ENCODE measurements at regions not wholly inside any gene's neighbourhood (a gene's known extent, or its start where the extent isn't known, plus 50 kb on each side); places are given as distances from the start of the nearest gene placed in this dataset.

DNA sequence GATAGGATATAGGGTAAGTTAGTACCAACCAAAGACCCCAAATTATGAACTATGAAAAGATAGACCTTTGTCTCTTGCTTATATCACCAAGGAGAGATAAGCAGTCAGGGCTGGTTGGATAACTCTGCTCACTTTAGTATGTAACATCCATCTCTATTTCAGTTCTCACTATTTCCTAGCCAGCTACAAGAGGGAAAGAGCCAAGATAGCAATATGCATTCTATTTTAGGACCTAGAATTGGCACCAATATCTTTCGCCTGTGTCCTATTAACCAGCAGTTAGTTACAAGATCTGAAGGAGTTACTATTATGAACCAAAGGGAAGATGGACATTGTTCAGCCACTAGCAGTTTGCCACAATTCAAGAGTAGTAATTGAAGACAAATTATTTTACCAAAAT is 457.5 kb downstream of the NSUN3 start:
- no peak for DNase-seq

DNA sequence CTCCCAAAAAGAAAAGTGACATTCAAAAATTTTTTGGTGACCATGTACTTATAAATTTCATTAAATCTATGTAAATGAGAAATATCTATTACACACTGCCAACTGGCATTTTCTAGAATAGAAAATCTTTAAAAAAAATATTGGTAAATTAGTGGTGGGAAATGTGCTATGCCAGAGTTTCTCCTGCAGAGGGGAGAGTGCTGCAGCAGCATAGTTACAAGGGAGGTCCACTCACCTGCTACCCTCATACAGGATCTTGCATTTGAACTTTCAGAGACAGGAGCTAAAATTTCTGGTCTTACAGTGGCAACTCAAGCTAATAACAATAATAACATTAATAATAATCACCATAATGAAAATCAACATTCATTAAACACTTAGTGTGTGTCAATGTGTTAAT is 459.6 kb downstream of the NSUN3 start:
- no peak for DNase-seq

- no peak for DNase-seq
These were observed 461.4 kb downstream of the NSUN3 start for GRCh38 chr3:94524102-94524919.

GRCh38 chr3:94525043-94525442 is 462.2 kb downstream of the NSUN3 start:
- no peak for DNase-seq

DNA sequence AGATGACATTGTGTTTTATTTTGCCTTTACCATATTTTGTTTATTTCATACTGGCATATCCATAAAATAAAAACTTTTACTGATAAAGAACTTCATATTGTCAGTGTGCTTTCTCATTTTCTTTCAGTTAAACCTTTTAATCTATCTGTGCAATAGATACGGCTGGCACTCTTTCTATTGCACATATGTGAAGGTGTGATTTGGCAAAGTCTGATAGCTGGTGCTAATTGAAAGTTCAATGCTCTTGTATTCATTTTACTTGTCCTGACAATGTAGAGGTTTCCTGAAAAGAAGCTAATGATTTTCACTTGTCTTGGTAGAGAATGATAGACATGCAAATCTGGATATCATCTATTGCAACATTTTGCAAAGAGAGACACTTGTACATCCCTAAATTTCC is 467.0 kb downstream of the NSUN3 start:
- DNase-seq, result no peak

DNA sequence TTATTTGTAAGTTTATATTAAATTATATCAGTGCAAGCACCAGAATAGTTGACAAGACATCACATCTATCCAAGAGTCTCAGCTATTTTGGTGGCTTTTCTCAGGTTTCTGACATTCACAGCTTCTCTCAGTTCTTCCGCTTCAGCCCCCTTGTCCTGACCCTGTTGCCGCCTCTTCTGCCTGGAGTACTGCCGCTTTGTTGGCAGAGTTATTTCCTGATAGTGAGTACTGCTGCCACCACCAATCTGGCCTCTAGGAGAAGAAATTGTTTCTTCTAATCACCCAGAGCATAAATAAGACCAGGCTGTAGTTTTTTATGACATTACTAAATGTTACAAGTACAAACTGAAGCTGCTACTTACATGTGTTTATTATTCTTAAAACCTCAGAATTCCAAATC is 470.1 kb downstream of the NSUN3 start:
- DNase-seq, result no peak

GRCh38 chr3:94539937-94540336 is 477.1 kb downstream of the NSUN3 start:
- no peak for DNase-seq

- DNase-seq, result no peak
These were observed 480.3 kb downstream of the NSUN3 start for GRCh38 chr3:94543161-94543560.

- no peak for DNase-seq
These were observed 481.4 kb downstream of the NSUN3 start for GRCh38 chr3:94544131-94544789.

GRCh38 chr3:94548581-94549316 is 485.9 kb downstream of the NSUN3 start:
- no peak for DNase-seq

DNA sequence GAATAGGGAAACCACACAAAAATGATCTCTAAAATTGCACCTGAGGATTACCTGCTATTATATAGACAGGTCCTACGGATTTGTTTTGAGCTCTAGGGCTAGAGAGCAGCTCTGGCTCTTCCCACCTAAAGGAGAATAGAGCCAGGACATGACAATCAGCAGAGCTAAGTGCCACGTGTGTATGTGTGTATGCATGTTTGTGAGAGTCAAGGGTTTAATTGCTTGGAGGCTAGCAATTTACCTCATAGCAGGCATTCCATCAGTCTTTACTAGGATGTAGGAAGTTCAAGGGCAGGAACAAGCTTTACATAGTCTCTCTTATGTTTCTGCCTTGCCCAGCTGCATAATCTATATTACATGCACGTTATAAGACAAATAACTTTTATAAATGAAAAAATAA is 498.2 kb downstream of the NSUN3 start:
- DNase-seq, result no peak

- no peak for DNase-seq
These were observed 501.4 kb downstream of the NSUN3 start for GRCh38 chr3:94564247-94564646.

DNA sequence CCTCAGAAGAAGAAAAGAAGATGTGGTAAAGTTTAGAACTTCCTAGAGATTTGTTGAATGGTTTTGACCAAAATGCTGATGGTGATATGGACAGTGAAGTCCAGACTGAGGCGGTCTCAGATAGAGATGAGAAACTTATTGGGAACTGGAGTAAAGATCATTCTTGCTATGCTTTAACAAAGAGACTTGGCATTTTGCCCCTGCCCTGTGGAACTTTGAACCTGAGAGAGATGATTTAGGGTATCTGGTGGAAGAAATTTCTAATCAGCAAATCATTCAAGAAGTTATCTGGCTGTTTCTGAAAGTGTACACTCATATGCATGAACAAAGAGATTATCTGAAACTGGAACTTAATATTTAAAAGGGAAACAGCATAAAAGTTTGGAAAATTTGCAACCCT is 505.2 kb downstream of the NSUN3 start:
- no peak for DNase-seq

DNA sequence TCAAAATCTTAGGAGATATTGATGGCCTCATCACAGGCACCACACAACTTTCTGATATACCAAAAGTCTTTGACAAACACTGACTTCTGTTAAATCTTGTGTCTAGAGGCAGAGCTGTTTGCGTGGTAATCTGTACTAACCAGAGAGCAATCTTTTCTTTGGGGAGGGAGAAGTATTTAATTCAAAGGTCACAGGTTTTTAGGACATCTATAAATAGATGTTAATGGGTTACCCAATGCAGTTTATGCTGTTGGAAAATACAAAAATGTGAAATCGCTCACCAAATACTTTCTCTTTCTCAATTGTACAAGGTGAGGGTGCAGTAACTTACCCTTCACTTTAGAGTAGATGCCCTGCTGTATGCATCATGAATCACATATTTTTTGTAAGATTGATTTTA is 510.5 kb downstream of the NSUN3 start:
- DNase-seq, result no peak

- no peak for DNase-seq
These were observed 524.4 kb downstream of the NSUN3 start for GRCh38 chr3:94587291-94587690.

GRCh38 chr3:94593526-94594150 is 530.8 kb downstream of the NSUN3 start:
- no peak for DNase-seq

DNA sequence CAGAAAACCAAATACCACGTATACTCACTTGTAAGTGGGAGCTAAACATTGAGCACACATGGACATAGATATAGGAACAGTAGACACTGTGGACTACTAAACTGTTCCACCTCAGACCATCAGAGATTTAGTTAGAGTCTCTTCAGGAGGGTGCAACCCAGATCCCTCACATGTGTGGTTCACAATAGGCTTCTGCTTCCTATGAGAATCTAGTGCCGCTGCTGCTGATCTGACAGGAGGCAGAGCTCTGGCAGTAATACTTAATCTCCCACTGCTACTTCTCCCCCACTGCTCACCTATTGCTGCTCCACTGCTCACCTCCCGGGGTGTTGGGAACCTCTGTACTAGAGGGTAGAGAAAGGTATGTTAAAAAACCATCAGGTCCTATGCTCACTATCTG is 533.3 kb downstream of the NSUN3 start:
- no peak for DNase-seq

GRCh38 chr3:94596887-94597566 is 534.2 kb downstream of the NSUN3 start:
- DNase-seq, result no peak

DNA sequence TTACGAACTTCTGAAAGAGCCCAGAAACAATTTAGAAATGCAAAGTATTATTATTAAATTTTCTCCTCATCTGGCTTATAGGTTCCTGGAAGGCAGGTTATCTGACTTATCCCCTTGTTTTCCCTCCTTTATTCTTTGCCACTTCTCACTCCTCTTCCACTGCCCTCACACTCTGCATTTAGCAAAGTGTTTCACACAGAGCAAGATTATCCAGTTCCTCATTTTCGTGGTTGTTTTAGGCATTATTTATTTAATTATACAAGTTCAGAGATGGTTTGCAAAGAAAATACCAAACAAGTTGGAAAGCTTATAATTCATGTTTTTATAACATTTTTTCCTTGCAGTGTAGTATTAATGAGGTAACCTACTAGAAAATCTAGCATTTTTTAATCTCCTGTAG is 544.9 kb downstream of the NSUN3 start:
- DNase-seq, result no peak

DNA sequence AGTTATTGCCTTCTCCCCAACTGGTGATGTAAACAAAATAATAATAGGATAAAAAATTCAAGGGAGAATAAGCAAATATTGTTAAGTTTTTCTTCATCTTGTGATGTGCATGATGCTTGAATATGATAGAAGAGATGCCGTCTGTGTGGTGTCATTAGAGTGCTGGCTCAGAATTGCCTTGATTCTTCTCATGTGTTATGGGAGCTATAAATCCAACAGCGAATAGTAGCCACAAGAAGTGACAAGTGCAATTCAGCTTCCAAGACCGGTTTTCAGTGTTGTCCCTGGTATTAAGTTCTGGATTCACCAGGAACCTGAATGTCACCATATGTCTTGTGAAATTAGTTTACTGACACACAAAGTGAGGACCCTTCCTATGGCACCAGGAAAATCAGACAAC is 547.0 kb downstream of the NSUN3 start:
- DNase-seq, result no peak

- no peak for DNase-seq
These were observed 548.7 kb downstream of the NSUN3 start for GRCh38 chr3:94611596-94611995.

DNA sequence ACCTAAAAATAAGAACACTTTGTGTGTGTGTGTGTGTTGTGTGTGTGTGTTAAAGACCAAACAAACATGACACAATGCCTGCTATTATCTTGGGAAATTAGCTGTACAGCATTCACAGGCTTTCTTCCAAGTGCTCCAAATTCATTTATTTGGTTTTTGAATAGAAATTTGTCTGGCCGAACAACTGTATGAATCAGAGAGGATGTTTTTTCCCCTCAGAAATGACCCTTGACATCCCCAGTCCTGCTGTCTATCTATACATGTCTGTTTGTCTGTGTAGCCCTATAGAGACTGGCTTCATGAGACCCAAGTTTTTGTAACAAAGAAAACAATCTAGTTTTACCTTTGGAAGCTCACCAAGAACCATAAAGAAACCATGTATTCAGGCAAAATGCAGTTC is 549.8 kb downstream of the NSUN3 start:
- no peak for DNase-seq

DNA sequence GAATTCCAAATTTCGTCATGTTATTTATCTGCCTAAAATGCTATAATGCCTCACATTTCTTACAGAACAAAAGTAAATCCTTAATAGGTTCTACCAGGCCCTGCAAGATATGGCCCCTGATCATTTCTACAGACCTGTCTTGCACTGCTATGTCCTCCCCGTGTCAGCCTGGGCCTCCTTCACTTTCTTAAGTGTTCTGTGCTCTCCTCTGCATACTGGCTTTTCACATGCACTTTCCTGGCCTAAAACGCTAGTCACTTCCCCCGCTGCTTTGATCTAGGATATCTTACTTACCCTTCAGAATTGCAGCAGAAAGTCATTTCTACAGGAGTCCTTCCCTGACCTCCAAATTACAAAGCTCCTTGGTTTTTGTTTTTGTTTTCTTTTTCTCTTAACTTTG is 551.3 kb downstream of the NSUN3 start:
- no peak for DNase-seq
